ENCODE measurements at regions not wholly inside any gene's neighbourhood (a gene's known extent, or its start where the extent isn't known, plus 50 kb on each side); places are given as distances from the start of the nearest gene placed in this dataset.
"Not testable (repeated sequence)": the region's sequence is repeated elsewhere in the genome, so short reads cannot be mapped to it uniquely, and the experiment has no call there.

GRCh38 chr2:51401546-51401945, 369.6 kb upstream of the NRXN1 start:
- DNase-seq: no peak

GRCh38 chr2:51387235-51387634, 355.3 kb upstream of the NRXN1 start:
- DNase-seq: no peak

GRCh38 chr2:51379997-51380396, 348.1 kb upstream of the NRXN1 start:
- no peak for DNase-seq

GRCh38 chr2:51368250-51368649, 336.3 kb upstream of the NRXN1 start:
- no peak for DNase-seq

- DNase-seq: no peak
These were observed 318.2 kb upstream of the NRXN1 start for GRCh38 chr2:51350100-51350499.

GRCh38 chr2:51344886-51345285, 313.0 kb upstream of the NRXN1 start:
- DNase-seq: no peak

GRCh38 chr2:51335087-51336058, 303.4 kb upstream of the NRXN1 start:
- DNase-seq: no peak

- DNase-seq: no peak
These were observed 297.6 kb upstream of the NRXN1 start for GRCh38 chr2:51329512-51329911.

- DNase-seq: no peak
These were observed 292.1 kb upstream of the NRXN1 start for GRCh38 chr2:51324051-51324450.

- DNase-seq: no peak
These were observed 290.7 kb upstream of the NRXN1 start for GRCh38 chr2:51322613-51323012.

GRCh38 chr2:51304311-51304710, 272.4 kb upstream of the NRXN1 start:
- peak in 20 of 51 donors; percentile 1 to 64 (median 23) for DNase-seq

GRCh38 chr2:51301381-51301780, 269.4 kb upstream of the NRXN1 start:
- DNase-seq: no peak

GRCh38 chr2:51299370-51299769, 267.4 kb upstream of the NRXN1 start:
- no peak for DNase-seq

GRCh38 chr2:51297488-51297887, 265.6 kb upstream of the NRXN1 start:
- DNase-seq: no peak

GRCh38 chr2:51293566-51294200, 261.8 kb upstream of the NRXN1 start:
- DNase-seq: no peak

GRCh38 chr2:51291762-51292551, 260.0 kb upstream of the NRXN1 start:
- no peak for DNase-seq

- DNase-seq: no peak
These were observed 258.8 kb upstream of the NRXN1 start for GRCh38 chr2:51290725-51291124.

GRCh38 chr2:51289045-51289444, 257.1 kb upstream of the NRXN1 start:
- DNase-seq: no peak

- no peak for DNase-seq
These were observed 236.3 kb upstream of the NRXN1 start for GRCh38 chr2:51268191-51268590.

- no peak for DNase-seq
These were observed 233.6 kb upstream of the NRXN1 start for GRCh38 chr2:51265539-51265938.

GRCh38 chr2:51263951-51264350, 232.0 kb upstream of the NRXN1 start:
- DNase-seq: no peak

GRCh38 chr2:51263101-51263500, 231.2 kb upstream of the NRXN1 start:
- DNase-seq: not testable (repeated sequence)

All from hypothalamus (tissue), 51 donors.